Fibroblast of pulmonary artery (primary cell): ENCODE measurements at regions not wholly inside any gene's neighbourhood (a gene's known extent, or its start where the extent isn't known, plus 50 kb on each side); places are given as distances from the start of the nearest gene placed in this dataset.
A peak's percentile ranks its signal among the peaks of the same experiment; 100 is the strongest.

Experiments used
- DNase-seq: peaks from one replicate; pipeline ENCODE4 v3.0.0-alpha.2; 2010; ENCODE audit warnings: low read depth
- H3K4me3 ChIP-seq: replicated peaks from 2 replicates; pipeline ENCODE4 v1.5.1; 2011; ENCODE audit warnings: low read depth, mild to moderate bottlenecking, control low read depth, low read length, moderate library complexity
- CTCF ChIP-seq: IDR thresholded peaks from 2 replicates; pipeline ENCODE4 v1.5.1; 2011; ENCODE audit warnings: mild to moderate bottlenecking, control low read depth, low read length, inconsistent platforms; ENCODE audit errors: missing control alignments

- no peak for DNase-seq
- TF ChIP-seq CTCF = no peak
- H3K4me3 ChIP-seq = no peak overlapping the region
Measured at GRCh38 chr13:63120883-63121282, 1705.2 kb upstream of the PCDH20 start.

GRCh38 chr13:63117710-63118109 lies 1702.1 kb upstream of the PCDH20 start:
- H3K4me3 ChIP-seq = no peak overlapping the region
- no peak for TF ChIP-seq CTCF
- DNase-seq = no peak

- DNase-seq = no peak
- no peak for TF ChIP-seq CTCF
- H3K4me3 ChIP-seq = no peak overlapping the region
Measured at GRCh38 chr13:63112799-63113395, 1697.2 kb upstream of the PCDH20 start.

GRCh38 chr13:63110466-63110865 lies 1694.8 kb upstream of the PCDH20 start:
- TF ChIP-seq CTCF = no peak

GRCh38 chr13:63107179-63107943 lies 1691.7 kb upstream of the PCDH20 start:
- peak; percentile 14 for DNase-seq
- no peak overlapping the region for H3K4me3 ChIP-seq
- no peak for TF ChIP-seq CTCF

More at GRCh38 chr13:63110466-63110865, 1694.8 kb upstream of the PCDH20 start:
- no peak overlapping the region for H3K4me3 ChIP-seq
- no peak for DNase-seq

GRCh38 chr13:63094717-63095116 lies 1679.1 kb upstream of the PCDH20 start:
- no peak overlapping the region for H3K4me3 ChIP-seq
- no peak for DNase-seq
- TF ChIP-seq CTCF = no peak

- no peak for TF ChIP-seq CTCF
- no peak for DNase-seq
- H3K4me3 ChIP-seq = no peak overlapping the region
Measured at GRCh38 chr13:63093907-63094469, 1678.3 kb upstream of the PCDH20 start.
